BLaER1 treated with 17β-estradiol and CSF1 and Interleukin-3, amounts not matched to agents 10 nM and 100 nM (cell line): ENCODE measurements at regions not wholly inside any gene's neighbourhood (a gene's known extent, or its start where the extent isn't known, plus 50 kb on each side); places are given as distances from the start of the nearest gene placed in this dataset.

ENCODE experiments used
- H3K27ac ChIP-seq, 11 experiments: shearing (Covaris generic); formaldehyde crosslinking; 2 replicates each; pipeline ENCODE4 v1.8.1; 2022
- H3K27me3 ChIP-seq, 11 experiments: shearing (Covaris generic); formaldehyde crosslinking; 2 replicates each; pipeline ENCODE4 v1.8.1; 2022
- H3K36me3 ChIP-seq, 11 experiments: shearing (Covaris generic); formaldehyde crosslinking; 2 replicates each; pipeline ENCODE4 v1.8.1; 2022
- H3K4me1 ChIP-seq, 10 experiments: shearing (Covaris generic); formaldehyde crosslinking; 2 replicates each; pipeline ENCODE4 v1.8.1; 2022
- H3K4me2 ChIP-seq, 11 experiments: shearing (Covaris generic); formaldehyde crosslinking; 2 replicates each; pipeline ENCODE4 v1.8.1; 2022
- H3K4me3 ChIP-seq, 10 experiments: shearing (Covaris generic); formaldehyde crosslinking; 2 replicates each; pipeline ENCODE4 v1.8.1; 2022
- H3K9ac ChIP-seq, 11 experiments: shearing (Covaris generic); formaldehyde crosslinking; 2 replicates each; pipeline ENCODE4 v1.8.1; 2022
- H3K9me3 ChIP-seq, 11 experiments: shearing (Covaris generic); formaldehyde crosslinking; replicated peaks in 1 of 11; 2 replicates each; pipeline ENCODE4 v1.8.1; 2022
- H4K20me1 ChIP-seq, 11 experiments: shearing (Covaris generic); formaldehyde crosslinking; 2 replicates each; pipeline ENCODE4 v1.8.1; 2022
- Cebpa-rat ChIP-seq, 11 experiments: shearing (Covaris generic); IDR thresholded peaks; 2 replicates each; pipeline ENCODE4 v1.8.1; 2022

DNA sequence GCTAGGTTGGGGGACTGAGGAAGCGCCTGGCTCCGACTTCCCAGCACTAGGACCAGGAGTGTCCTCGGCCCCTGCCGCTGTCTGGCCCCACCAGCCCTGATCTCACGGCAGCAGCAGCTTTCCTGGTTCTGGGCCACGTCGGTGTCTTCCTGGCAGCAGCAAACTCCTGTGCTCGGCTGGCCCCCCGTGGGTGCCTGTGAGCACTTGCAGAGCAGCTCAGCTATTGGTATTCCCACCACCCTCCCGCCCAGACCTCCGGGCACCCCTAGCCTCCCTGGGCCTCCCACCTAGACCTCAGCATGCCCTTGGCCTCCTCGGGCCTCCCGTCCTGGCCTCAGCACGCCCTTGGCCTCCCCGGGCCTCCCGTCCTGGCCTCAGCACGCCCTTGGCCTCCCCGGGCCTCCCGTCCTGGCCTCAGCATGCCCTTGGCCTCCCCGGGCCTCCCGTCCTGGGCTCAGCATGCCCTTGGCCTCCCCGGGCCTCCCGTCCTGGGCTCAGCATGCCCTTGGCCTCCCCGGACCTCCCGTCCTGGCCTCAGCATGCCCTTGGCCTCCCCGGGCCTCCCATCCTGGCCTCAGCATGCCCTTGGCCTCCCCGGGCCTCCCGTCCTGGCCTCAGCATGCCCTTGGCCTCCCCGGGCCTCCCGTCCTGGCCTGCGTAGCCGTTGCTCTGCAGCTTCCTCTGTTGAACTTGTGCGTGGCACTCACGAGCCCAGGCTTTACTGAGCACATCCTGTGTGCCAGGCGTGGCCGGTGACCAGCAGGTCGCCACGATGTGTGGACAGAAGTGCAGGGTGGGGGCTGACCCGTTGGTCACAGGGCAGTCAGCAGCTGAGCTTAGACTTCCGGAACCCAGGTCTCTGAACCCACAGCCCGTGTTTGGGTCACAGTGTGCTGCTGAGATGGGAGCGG, 51.8 kb upstream of the ACSF3 start:
- Histone ChIP-seq H3K9ac (no peak overlapping the region), H3K27ac (no peak overlapping the region), H3K9me3 (no peaks in the 10 kb centered on the region), H4K20me1 (peaks cover 0 to 56% (median 0%) of the 10 kb centered on the region in 11 experiments; a peak in 7 of 22 replicates), H3K36me3 (no peaks in the 10 kb centered on the region), H3K4me1 (peaks cover 0 to 40% (median 16%) of the 10 kb centered on the region in 10 experiments; a peak in 13 of 20 replicates), H3K27me3 (peaks cover 0 to 13% (median 0%) of the 10 kb centered on the region in 11 experiments; a peak in 4 of 22 replicates), H3K4me3 (no peak overlapping the region), H3K4me2 (no peak overlapping the region)
- no peak for TF ChIP-seq Cebpa-rat (IDR thresholded peaks at IDR 0.05)

DNA sequence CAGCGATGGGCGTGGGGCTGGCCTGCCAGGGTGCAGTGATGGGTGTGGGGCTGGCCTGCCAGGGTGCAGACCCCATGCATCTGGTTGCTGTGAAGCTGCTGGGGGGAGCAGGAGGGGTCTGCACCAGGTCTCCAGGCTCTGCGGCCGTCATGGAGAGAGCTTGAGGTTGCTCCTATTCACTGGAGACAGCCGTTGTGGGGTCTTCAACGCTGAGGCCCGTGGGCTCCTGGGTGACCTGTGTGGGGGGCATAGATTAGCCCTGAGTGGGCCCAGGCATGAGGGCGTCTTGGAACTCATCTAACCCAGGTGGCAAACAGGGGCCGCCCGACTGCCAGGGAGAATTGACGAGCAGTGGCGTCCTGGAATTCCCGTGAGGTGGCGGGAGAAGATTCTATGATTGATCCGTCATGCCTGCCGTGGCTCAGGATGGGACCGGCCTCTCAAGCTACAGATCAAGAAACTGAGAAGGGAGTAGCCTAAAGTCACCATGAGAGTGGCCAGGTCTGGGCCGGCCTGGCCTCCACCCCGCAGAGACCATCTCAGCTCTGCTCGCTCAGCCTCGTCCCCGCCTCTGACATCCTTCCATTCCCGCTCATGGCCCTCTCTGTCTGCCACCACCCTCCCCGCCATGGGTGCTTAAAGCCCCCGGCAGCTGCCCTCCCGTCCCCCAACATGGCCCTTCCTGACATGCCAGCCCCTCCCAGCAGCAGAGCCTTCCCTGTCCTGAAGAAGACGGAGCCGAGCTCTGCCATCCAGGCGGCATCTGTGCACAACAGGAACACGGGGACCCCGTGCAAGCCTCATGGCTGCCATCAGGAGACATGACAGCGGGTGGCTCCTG, 50.7 kb upstream of the ACSF3 start:
- H4K20me1 ChIP-seq: peaks cover 0 to 59% (median 0%) of the 10 kb centered on the region in 11 experiments; a peak in 7 of 22 replicates
- no peak overlapping the region for H3K4me3 ChIP-seq
- H3K36me3 ChIP-seq: no peaks in the 10 kb centered on the region
- no peak overlapping the region for H3K27ac ChIP-seq
- H3K4me2 ChIP-seq: no peak overlapping the region
- peaks cover 0 to 13% (median 0%) of the 10 kb centered on the region in 11 experiments; a peak in 4 of 22 replicates for H3K27me3 ChIP-seq
- TF ChIP-seq Cebpa-rat (IDR thresholded peaks at IDR 0.05): no peak
- no peak overlapping the region for H3K9ac ChIP-seq
- peaks cover 0 to 37% (median 14%) of the 10 kb centered on the region in 10 experiments; a peak in 13 of 20 replicates for H3K4me1 ChIP-seq
- H3K9me3 ChIP-seq: no peaks in the 10 kb centered on the region

DNA sequence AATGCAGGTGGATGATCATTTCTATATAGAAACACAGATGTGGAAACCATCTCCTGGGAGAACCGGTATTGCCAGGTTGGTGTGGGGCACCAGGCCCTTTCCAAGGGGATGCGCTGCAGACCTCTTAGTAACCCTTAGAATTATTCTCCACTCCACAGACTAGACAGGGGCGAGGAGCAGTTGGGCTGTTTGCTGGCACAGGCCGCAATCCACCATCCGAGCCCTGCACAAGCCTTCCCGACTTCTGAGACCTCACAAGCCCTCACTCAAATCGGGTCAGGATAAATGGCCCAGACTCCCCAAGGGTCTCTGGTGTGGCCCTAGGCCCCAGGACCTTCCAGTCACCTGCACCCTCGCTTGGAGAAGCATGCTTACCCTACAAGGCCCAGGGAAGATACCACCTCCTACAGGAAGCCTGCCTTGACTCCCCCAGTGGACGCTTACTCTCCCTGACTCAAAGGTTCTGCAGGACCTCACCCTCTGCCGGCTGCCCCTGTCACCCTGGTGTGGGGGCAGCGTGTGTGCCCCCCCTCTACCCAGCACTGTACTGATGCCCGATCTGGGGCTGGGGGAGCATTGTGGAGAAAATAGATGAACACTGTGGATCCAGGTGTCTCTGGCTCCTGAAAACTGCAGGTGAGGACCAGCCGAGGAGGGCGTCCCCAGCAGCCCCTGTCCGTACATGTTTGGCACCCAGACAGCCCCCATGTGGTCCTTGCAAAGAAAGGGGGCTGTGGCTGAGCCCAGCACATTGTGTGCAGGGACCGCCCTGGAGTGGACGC, 49.8 kb upstream of the ACSF3 start:
- peaks cover 0 to 13% (median 0%) of the 10 kb centered on the region in 11 experiments; a peak in 4 of 22 replicates for H3K27me3 ChIP-seq
- H3K4me2 ChIP-seq: peak overlapping the region in 2 of 11 experiments; percentile 10 to 15; a peak in 1 of 22 replicates
- peaks cover 0 to 30% (median 13%) of the 10 kb centered on the region in 10 experiments; a peak in 14 of 20 replicates for H3K4me1 ChIP-seq
- no peak overlapping the region for H3K27ac ChIP-seq
- no peak for TF ChIP-seq Cebpa-rat (IDR thresholded peaks at IDR 0.05)
- no peak overlapping the region for H3K9ac ChIP-seq
- H3K4me3 ChIP-seq: no peak overlapping the region
- no peaks in the 10 kb centered on the region for H3K36me3 ChIP-seq
- H3K9me3 ChIP-seq: no peaks in the 10 kb centered on the region
- peaks cover 0 to 59% (median under 1%) of the 10 kb centered on the region in 11 experiments; a peak in 9 of 22 replicates for H4K20me1 ChIP-seq
